ENCODE measurements at regions not wholly inside any gene's neighbourhood (a gene's known extent, or its start where the extent isn't known, plus 50 kb on each side); places are given as distances from the start of the nearest gene placed in this dataset.

DNA sequence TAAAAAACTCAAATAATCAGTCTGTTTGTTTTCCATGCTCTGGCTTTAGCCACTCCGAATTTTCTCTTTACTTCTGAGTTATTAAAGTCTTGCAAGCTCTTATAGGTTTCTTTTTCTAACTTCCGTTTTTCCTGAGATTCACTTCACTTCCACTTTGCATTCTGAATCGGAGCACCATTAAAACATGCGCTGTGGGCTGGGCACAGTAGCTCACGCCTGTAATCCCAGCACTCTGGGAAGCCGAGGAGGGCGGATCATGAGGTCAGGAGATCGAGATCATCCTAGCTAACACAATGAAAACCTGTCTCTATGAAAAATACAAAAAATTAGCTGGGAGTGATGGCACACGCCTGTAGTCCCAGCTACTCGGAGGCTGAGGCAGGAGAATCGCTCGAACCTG is 357.9 kb downstream of the SLITRK6 start:
- ATAC-seq (ENCODE audit: low read depth) (no peak), DNase-seq (no peak)
- Histone ChIP-seq H3K27ac (ENCODE audit: low read length in 2 of 2) (no peak overlapping the region), H3K9me3 (ENCODE audit: control extremely low read depth in 1 of 3, control insufficient read depth in 2 of 3, insufficient read depth in 1 of 3, low read length in 2 of 3) (no peaks in the 10 kb centered on the region), H3K9ac (ENCODE audit: low read length) (no peak overlapping the region), H2AFZ (ENCODE audit: insufficient read depth, low read depth, low read length, poor library complexity, severe bottlenecking) (no peak overlapping the region), H4K20me1 (ENCODE audit: control insufficient read depth, insufficient read depth, low read length, poor library complexity, severe bottlenecking) (no peaks in the 10 kb centered on the region), H3K79me2 (ENCODE audit: control insufficient read depth, insufficient read depth, low read length) (no peaks in the 10 kb centered on the region), H3K4me3 (ENCODE audit: control extremely low read depth in 1 of 5, extremely low read depth in 1 of 5, insufficient read depth in 1 of 5, low read depth in 2 of 5, low read length in 4 of 5) (no peak overlapping the region), H3K27me3 (replicated peaks in 1 of 4; ENCODE audit: control extremely low read depth in 1 of 4, control insufficient read depth in 3 of 4, insufficient read depth in 4 of 4, low read length in 3 of 4) (no peaks in the 10 kb centered on the region), H3K4me2 (replicated peaks; ENCODE audit: low read depth, low read length, poor library complexity, severe bottlenecking) (no peak overlapping the region), H3K4me1 (ENCODE audit: control insufficient read depth in 2 of 2, insufficient read depth in 2 of 2, low read length in 2 of 2) (no peaks in the 10 kb centered on the region), H3K36me3 (replicated peaks in 1 of 2; ENCODE audit: control extremely low read depth in 1 of 2, control insufficient read depth in 1 of 2, extremely low read depth in 1 of 2, insufficient read depth in 2 of 2, low read length in 1 of 2) (no peaks in the 10 kb centered on the region)
- WGBS (ENCODE audit: insufficient coverage): 96% methylated on average over 10 of the region's 12 CpGs
- no peaks in the 10 kb centered on the region for H3K27me3 Mint-ChIP-seq
- no peak for TF ChIP-seq EZH2 (IDR thresholded peaks at IDR 0.05; ENCODE audit: borderline replicate concordance, insufficient read depth, low read depth, low read length, poor library complexity, severe bottlenecking)
- TF ChIP-seq, protein P1, sequence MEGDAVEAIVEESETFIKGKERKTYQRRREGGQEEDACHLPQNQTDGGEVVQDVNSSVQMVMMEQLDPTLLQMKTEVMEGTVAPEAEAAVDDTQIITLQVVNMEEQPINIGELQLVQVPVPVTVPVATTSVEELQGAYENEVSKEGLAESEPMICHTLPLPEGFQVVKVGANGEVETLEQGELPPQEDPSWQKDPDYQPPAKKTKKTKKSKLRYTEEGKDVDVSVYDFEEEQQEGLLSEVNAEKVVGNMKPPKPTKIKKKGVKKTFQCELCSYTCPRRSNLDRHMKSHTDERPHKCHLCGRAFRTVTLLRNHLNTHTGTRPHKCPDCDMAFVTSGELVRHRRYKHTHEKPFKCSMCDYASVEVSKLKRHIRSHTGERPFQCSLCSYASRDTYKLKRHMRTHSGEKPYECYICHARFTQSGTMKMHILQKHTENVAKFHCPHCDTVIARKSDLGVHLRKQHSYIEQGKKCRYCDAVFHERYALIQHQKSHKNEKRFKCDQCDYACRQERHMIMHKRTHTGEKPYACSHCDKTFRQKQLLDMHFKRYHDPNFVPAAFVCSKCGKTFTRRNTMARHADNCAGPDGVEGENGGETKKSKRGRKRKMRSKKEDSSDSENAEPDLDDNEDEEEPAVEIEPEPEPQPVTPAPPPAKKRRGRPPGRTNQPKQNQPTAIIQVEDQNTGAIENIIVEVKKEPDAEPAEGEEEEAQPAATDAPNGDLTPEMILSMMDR (IDR thresholded peaks at IDR 0.05): no peak
- no peak overlapping the region for H3K4me3 Mint-ChIP-seq
- H3K27ac Mint-ChIP-seq: no peak overlapping the region
- ChIA-PET CTCF (no interaction called here), POLR2A (no interaction called here)
- H3K9me3 Mint-ChIP-seq (ENCODE audit: insufficient read depth): peaks cover 1% of the 10 kb centered on the region
- intact Hi-C loops (cut with micrococcal nuclease): no loop called here
- no peaks in the 10 kb centered on the region for H3K4me1 Mint-ChIP-seq

DNA sequence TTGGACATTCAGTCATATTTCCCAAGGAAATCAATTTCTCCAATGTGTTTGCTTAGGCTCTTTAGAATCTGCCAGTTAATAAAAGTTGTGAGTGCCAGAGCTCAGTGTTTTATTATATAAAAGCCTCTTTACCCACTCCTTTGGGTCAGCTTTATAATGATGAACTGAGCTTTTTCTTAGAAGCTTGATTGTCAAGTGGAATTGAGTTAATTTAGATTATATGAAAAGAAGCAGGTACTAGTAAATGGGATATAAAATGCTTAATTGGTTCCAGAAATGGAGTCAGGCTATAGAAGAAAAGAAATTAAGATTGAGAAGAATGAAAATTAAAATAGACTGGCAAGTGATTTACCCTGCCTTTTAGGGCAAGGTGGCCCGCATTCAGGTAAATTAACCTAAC is 363.2 kb downstream of the SLITRK6 start:
- intact Hi-C loops (cut with micrococcal nuclease): no loop called here
- Histone ChIP-seq H3K4me3 (ENCODE audit: control extremely low read depth in 1 of 5, extremely low read depth in 1 of 5, insufficient read depth in 1 of 5, low read depth in 2 of 5, low read length in 4 of 5) (no peak overlapping the region), H3K27ac (ENCODE audit: low read length in 2 of 2) (no peak overlapping the region), H2AFZ (ENCODE audit: insufficient read depth, low read depth, low read length, poor library complexity, severe bottlenecking) (no peak overlapping the region), H3K36me3 (replicated peaks in 1 of 2; ENCODE audit: control extremely low read depth in 1 of 2, control insufficient read depth in 1 of 2, extremely low read depth in 1 of 2, insufficient read depth in 2 of 2, low read length in 1 of 2) (no peaks in the 10 kb centered on the region), H3K79me2 (ENCODE audit: control insufficient read depth, insufficient read depth, low read length) (no peaks in the 10 kb centered on the region), H3K4me1 (ENCODE audit: control insufficient read depth in 2 of 2, insufficient read depth in 2 of 2, low read length in 2 of 2) (no peaks in the 10 kb centered on the region), H4K20me1 (ENCODE audit: control insufficient read depth, insufficient read depth, low read length, poor library complexity, severe bottlenecking) (no peaks in the 10 kb centered on the region), H3K9ac (ENCODE audit: low read length) (no peak overlapping the region), H3K27me3 (replicated peaks in 1 of 4; ENCODE audit: control extremely low read depth in 1 of 4, control insufficient read depth in 3 of 4, insufficient read depth in 4 of 4, low read length in 3 of 4) (no peaks in the 10 kb centered on the region), H3K9me3 (ENCODE audit: control extremely low read depth in 1 of 3, control insufficient read depth in 2 of 3, insufficient read depth in 1 of 3, low read length in 2 of 3) (peaks cover 0 to 9% (median 0%) of the 10 kb centered on the region in 3 donors), H3K4me2 (replicated peaks; ENCODE audit: low read depth, low read length, poor library complexity, severe bottlenecking) (no peak overlapping the region)
- TF ChIP-seq, protein P1 (IDR thresholded peaks at IDR 0.05): no peak
- TF ChIP-seq EZH2 (IDR thresholded peaks at IDR 0.05; ENCODE audit: borderline replicate concordance, insufficient read depth, low read depth, low read length, poor library complexity, severe bottlenecking): no peak
- no peak for ATAC-seq (ENCODE audit: low read depth)
- Mint-ChIP-seq H3K4me1 (no peaks in the 10 kb centered on the region), H3K9me3 (ENCODE audit: insufficient read depth) (peaks cover 4% of the 10 kb centered on the region), H3K27me3 (no peaks in the 10 kb centered on the region), H3K27ac (no peak overlapping the region), H3K4me3 (no peak overlapping the region)
- ChIA-PET CTCF (no interaction called here), POLR2A (no interaction called here)
- no peak for DNase-seq
- WGBS (ENCODE audit: insufficient coverage): no CpG with 5 or more reads among the region's 1 CpG

Measured in B cell (primary cell).